HG03520 (cell line): ENCODE measurements at regions not wholly inside any gene's neighbourhood (a gene's known extent, or its start where the extent isn't known, plus 50 kb on each side); places are given as distances from the start of the nearest gene placed in this dataset.
"Not testable (repeated sequence)": the region's sequence is repeated elsewhere in the genome, so short reads cannot be mapped to it uniquely, and the experiment has no call there.

Experiments used
- ATAC-seq: cut with Tn5 transposase; IDR thresholded peaks from one replicate; pipeline ENCODE4 v1.9.1; 2021; ENCODE audit warnings: mild to moderate bottlenecking, moderate library complexity; ENCODE audit not compliant: unreplicated experiment

DNA sequence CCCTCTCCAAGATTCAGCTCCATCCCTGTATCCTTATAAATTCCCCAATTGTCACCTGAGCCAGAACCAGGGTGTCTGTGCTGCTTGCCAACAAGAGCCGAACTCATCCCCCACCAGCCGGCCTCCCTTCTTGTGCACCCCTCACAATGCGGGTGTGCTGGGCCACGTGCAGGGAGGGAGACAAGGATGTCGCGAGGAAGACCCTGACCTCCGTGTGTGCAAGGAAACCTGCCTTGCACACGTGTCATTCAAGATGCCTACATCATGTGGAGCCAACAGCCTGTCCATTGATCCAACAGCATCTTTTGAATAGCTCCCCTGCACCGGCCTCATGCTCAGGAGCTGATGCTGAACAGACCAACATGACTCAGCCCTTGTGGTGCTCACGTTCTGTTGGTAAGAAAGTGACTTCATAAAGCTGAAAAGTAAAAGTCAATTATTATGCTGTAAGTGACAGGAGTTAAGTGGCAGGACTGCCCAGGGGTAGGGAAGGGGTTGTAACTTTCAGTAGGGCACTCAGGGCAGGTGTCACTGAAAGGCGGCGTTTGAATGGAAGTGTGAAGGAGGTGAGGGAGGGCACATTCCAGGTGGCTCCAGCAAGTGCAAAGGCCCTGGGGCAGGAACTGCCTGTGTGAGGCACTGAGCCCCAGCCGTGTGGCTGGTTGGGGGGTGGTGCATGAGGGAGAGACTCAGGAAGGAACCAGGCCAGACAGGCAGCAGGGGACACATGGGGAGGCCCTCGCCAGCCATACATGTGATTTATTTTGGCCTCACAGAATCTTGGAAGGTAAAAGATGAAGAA lies 302.2 kb downstream of the FOXL1 start:
- ATAC-seq: no peak

DNA sequence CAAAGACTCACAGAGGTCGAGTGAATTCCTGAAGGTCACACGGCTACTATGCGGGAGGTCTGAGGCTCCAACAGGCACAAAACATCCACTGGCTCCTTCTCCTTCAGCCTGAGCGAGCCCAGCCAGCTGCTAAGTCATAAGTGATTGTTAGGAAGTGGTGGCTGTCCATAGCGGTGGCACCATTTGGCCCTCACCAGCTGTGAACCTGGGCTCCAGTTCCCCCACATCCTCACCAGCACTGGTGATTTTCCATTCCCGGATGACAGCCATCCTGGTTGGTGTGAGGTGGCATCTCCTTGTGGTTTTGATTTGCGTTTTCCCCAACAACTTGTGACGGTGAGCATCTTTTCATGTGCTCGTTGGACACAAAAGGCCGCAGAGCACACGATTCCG lies 302.8 kb downstream of the FOXL1 start:
- ATAC-seq: no peak

DNA sequence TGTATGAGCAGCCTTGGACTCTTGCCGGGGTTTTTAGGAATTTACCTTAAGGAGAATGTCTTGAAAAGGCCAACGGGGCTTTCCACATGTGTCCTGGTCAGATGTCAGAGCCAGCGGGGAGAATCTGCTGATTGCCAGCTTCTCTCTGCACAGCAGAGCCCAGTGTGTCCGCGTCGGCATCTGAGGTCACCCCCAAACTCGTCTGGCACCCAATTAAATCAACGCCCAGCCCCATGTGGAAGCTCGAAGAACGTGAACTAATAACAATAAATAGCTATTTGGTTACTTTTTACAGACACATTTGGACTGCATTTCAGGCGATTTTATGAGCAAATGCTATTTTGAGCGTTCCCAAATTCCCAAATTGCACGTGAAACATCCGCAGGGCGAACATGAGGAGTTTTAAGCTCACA lies 303.5 kb downstream of the FOXL1 start:
- ATAC-seq: no peak

DNA sequence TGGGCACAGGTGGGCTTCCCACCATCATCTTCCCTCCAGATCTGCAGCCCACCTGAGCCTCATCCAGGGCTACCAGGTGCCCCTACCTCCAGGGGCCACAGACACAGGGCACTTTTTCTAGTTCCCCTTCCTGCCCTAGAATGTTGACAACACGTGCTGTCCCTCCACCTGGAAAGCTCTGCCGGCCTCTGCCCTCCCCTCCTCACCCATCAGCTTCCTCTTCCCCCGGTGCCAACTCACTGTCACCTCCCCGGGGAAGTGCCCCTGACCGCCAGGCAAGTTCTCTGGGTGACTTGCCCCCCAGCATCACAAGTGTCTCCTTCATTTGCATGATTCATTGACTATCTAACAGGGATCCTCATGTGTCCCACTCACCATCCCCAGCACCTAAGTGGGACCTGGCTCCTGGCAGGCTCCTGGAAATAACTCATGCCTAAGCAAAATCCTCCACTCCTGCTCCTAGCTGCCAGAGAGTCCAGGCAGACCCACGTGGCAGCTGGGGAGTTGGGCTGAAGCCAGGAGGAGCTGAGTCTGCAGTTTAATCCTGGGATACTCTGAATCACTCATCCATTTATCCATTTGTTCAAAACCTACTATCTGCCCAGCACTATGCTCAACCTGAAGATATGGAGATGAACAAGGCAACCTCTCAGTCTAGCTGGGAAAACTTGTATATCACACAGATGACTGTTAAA lies 304.4 kb downstream of the FOXL1 start:
- no peak for ATAC-seq

DNA sequence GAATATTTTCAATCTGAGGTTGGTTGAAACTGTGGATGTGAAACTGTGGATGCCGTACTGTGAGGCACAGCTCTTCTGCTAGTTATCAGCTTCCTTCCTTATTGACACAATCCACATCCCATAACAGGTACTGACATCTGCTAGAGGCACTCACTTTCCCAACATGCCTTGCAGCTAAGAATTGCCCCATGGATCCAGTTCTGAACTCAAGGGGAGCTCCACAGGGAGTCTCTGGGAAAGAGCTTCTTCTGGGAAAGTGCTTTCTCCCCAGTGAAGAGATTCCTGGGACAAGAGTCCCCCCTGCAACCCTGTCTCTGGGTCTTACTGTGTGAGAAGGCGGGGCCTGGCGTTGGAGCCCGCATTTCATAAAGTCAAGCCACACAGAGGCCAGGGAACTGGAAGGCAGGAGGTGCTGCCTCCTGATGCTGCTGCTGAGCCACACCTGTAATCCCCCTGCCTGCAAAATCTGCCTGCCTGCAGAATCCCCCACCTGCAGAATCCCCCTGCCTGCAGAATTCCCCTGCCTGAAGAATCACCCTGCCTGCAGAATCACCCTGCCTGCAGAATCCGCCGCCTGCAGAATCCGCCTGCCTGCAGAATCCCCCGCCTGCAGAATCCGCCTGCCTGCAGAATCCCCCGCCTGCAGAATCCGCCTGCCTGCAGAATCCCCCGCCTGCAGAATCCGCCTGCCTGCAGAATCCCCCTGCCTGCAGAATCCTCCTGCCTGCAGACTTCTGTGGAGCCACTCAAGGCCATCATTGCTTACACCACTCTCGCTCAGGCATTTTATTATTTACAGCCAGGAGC lies 305.4 kb downstream of the FOXL1 start:
- no peak for ATAC-seq

DNA sequence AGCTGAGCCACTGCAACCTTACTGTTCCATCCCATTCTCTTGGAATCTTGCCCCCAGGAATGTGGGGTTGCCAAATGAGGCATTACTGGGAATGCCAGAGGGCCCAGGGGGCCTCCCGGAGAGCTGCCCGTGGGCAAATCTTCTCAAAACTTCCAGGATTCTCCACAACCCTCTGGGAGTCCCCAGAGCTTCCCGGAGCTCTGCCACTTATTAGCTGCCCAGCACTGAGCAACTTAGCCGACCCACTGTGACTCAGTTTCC lies 306.0 kb downstream of the FOXL1 start:
- ATAC-seq: no peak

DNA sequence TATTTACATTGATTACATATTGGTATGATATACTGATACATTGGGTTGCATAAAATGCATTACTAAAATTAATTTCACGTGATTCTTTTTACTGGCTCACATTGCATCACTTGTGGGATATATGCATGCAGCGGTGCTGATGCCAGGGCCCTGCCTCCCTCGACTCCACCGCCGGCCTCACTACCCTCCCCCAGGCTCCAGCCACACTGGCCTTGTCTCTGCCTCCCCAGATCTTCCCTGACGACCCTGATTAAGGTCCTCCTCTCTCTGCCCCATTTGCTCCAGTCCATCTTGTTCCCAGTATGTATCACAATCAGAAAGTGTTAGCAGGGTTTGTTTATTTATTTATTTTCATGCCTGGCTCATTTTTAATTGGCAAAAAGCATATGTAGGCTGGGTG lies 306.8 kb downstream of the FOXL1 start:
- ATAC-seq: no peak

DNA sequence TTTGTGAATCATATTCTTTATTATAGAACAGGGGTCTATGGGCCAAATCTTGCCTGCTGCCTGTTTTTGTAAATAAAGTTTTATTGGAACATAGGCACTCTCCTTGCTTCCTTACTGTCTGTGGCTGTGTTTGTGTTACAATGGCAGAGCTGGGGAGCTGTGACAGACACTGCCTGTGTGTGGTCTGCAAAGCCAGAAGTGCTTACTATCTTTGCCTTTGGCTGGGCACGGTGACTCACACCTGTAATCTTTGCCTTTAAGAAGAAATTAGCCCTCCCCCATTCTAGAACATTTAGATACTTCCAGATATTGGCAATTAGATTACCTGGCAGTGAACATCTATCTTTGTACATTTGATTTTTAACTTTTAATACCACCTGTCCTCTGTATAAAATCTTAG lies 308.3 kb downstream of the FOXL1 start:
- no peak for ATAC-seq

DNA sequence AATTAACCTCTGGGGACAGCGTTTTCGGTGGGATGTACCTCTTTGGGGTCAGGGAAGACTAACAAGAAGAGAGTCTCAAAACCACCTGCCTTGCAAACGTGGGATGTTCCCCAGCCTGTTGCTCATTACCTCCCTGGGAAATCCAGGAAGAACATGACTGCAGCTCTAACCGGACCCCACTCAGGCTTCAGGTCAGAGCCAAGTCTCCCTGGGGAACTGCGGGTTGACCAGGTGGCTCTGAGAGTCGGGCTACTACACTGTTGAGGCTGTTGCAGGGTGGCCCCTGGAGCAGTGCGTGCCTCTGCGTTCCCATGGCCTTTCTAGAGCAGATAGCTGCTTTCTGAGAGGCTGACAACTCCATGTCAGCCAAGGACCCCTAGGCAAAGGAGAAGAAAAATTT lies 309.1 kb downstream of the FOXL1 start:
- ATAC-seq: no peak

DNA sequence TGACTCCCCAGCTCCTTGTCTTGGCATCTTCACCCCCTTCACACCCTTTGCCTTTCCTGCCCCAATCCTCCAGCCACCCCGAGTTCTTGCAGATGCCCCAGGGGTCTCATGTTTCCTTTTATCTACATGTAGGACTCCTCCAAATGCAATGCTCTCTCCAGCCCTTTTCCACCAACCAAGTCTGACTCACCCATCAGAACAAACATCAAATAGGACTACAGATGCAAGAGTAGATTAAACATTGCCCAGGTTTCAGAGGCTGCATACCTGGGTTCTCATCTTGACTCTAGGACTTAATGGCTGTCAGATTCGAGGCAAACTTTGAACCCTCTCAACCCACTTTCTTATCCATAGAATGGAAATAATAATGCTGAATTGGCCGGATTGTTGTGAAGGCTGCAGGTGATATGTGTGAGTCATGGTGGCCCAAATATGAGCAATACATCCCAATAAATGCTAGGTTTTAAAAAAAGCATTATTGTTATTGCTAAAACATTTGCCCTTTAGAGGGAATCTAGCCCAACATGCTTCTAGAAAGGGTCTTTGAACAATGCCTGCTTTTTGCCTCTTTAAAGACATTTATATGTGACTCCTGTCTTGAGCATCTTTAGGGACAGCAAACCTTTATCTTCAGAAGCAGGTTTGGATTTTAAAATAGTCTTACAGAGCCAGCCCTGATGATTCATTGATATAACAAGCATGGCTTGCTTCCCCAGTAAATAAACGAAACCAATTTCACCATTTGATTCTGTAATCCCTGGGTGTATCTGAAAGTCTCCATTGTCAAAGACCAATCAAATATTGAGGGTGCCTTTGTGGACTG lies 310.1 kb downstream of the FOXL1 start:
- no peak for ATAC-seq

DNA sequence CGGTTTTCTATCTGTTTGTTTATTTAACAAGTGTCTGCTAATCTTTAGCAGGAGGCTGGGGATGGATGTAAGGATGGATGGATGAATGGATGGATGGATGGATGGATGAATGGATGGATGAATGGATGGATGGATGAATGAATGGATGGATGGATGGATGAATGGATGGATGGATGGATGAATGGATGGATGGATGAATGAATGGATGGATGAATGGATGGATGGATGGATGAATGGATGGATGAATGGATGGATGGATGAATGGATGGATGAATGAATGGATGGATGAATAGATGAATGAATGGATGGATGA lies 310.7 kb downstream of the FOXL1 start:
- not testable (repeated sequence) for ATAC-seq

DNA sequence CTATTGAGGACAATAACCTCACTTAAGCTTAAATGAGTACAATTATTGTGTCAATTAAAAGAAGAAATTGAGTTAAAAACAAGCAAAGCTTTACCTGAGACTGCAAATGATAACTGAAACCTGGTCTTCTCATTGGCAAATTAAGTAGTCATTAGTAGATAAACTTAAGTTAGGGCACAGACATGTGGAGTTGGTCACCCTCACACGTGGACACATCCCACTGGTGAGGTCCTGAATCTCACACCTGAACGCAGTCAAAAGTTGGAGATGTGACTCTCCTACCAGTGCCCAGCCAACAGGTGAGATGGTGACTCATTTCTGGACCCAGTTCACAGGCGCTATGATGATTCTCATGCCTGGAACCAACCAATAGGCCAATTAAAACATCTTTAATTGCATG lies 311.6 kb downstream of the FOXL1 start:
- no peak for ATAC-seq

DNA sequence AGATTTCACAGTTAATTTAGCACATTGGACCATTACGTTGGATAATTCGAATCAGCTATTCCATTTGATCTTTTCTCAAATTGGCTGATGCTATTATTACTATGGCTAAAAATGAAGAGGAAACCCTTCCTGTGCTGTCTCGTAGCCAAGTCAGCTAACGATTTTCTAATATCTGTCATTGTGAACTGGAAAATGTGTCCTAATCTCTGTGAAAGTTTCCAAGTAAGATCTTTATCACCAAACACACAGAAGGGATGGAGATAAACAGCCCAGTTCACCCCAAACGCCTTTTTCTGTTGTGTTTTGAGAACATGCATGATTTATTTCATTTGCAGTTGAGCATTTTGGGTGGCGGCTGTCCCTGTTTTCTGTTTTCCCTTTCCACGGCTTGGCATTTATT lies 312.8 kb downstream of the FOXL1 start:
- ATAC-seq: no peak

DNA sequence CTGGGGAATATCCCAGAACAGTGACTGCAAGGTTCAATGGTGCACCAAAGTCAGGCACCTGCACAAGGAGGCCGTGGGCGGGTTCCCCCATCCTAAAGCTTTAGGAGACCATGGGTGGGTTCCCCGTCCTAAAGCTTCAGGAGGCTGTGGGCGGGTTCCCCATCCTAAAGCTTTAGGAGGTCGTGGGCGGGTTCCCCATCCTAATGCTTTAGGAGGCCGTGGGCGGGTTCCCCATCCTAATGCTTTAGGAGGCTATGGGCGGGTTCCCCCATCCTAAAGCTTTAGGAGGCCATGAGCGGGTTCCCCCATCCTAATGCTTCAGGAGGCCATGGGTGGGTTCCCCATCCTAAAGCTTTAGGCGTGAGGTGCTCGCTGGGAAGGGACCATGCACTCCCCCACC lies 313.3 kb downstream of the FOXL1 start:
- no peak for ATAC-seq

DNA sequence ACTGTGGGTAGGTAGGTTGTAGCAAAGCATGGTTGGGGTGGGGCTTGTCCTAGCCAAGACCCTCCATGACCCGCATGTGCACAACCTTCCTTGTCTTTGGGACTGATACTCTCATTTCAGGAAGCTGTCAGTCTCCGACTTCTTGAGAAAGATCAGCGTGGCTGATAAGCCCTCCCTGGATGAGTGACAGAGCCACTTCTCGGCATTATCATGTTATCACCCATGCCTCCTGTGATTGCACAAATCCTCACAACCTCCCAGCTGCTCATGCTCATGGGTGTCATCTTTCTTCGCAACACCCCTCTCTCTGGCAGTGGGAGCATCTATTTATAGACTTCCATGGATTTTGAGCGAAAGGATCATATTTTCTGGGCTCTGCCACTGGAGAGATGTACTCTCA lies 314.2 kb downstream of the FOXL1 start:
- no peak for ATAC-seq

DNA sequence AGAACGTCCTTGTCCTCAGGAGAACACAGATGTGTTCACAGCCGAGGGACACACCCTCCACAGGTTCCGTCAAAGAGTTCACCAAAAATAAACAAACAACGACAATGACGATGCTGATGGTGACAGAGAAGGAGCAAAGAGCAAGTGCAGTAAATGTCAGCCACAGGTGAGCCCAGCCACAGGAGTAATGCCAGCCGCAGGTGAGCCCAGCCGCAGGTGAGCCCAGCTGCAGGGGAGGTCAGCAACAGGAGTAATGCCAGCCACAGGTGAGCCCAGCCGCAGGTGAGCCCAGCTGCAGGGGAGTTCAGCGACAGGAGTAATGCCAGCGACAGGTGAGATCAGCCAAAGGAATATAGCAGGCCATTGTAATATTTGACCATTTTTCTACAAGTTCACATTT lies 315.2 kb downstream of the FOXL1 start:
- no peak for ATAC-seq

DNA sequence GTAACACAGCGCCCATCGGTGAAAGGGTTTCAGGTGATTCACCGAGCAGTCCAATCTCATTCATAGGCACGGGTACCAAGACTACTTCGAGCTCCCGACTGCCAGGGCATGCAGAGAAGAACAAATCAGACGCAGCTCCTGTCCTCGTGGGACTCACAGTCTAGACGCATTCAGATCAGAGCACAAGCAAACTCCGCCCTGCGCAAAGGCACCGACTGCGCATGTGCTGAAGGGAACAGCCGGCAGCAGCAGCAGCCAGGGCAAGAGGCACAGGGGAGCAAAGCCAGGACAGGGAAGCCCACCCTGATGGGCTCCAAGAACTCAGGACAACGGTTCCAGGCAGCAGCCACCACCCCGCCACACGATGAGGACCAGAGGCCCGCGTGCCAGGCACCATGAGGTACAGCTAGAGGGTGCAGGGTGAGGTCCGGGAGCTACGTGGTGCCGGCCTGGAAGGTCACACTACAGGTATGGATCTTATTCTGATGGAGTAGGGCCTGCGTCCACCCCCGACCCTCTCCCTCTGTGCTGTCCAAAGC lies 315.7 kb downstream of the FOXL1 start:
- no peak for ATAC-seq

DNA sequence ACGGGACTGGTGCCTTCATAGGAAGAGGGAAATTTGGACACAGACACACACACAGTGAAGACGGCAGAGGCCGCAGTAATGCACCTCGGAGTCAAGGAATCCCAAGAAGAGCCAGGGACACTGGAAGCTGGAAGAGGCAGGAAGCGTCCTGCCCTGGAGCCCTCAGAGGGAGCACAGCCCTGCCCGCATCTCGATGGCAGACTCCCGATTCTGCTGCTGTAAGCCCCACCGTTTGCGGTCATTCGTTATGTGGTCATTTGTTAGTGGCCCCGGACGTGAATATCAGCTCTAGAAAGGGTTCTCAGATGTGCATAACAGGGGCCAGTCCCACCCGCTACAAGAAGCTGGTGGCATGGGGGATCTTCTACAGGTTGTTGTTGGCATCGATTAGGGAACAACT lies 316.6 kb downstream of the FOXL1 start:
- no peak for ATAC-seq

DNA sequence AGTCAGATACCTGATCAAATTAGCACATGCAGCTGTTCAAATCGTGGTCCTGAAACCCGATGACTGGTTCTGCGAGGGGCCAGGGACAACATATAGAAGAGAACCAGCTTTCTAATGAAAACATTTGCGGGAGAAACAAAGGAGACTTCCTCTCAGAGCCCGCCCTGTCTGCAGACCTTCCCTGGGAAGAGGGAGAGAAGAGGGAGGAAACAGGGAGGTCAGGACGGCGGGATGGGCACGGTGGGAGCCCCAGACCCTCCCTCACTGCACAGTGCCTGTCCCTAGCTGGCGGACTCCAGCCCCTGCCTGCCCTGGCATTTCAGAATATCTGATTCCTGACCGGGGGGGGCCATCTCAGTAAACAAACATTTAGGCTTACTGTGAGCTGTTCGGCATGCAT lies 317.3 kb downstream of the FOXL1 start:
- no peak for ATAC-seq

DNA sequence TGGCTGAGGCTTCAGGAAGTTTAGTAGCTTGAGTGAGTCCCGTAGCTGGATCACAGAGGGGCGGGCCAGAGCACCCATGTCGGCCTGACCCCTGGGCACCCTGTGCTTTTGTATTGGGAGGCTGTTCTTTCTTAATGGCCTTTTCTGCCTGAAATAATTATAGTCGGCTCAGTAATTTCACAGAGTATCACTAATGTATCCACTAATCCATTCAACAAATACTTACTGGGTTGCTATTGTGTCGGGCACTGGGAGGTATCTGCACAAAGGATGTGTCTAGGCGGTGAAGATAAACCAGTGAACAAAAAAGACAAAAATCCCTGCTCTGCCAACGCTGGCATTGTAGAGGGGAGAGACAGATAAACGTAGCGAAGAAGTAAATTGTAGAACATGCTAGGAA lies 318.6 kb downstream of the FOXL1 start:
- ATAC-seq: no peak

DNA sequence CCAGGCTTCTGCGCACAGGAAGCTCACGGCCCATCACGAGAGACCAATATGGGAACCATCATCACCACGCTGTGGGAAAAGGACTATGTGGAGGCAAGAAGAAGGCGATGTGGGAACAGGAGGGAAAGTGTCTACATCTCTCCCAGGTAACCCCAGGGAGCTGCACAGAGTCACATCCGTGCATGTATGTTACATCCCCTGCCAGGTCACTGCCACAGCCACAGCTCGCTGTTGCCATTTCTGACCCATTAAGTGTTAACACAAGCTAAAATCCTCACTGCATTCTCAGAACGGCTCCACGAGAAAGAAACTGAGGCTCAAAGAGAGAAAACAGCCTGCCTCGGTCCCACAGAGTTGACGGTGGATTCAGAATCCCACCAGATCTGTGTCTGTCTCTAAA lies 319.1 kb downstream of the FOXL1 start:
- no peak for ATAC-seq
